Hepatocyte (in vitro differentiated cells): ENCODE measurements at regions not wholly inside any gene's neighbourhood (a gene's known extent, or its start where the extent isn't known, plus 50 kb on each side); places are given as distances from the start of the nearest gene placed in this dataset.
"Not testable (repeated sequence)": the region's sequence is repeated elsewhere in the genome, so short reads cannot be mapped to it uniquely, and the experiment has no call there.

Experiments
- CTCF ChIP-seq: fragments of 200-600 bp; sonication (generic); IDR thresholded peaks from 2 replicates; pipeline ENCODE4 v1.5.1; 2016; ENCODE audit warnings: antibody characterized with exemption, mild to moderate bottlenecking; ENCODE audit not compliant: poor library complexity
- EZH2 ChIP-seq: fragments of 200-600 bp; sonication (generic); IDR thresholded peaks from 2 replicates; pipeline ENCODE4 v1.6.1; 2016; ENCODE audit warnings: antibody characterized with exemption, mild to moderate bottlenecking, borderline replicate concordance

GRCh38 chr22:22189796-22190195 lies 54.8 kb upstream of the VPREB1 start:
- not testable (repeated sequence) for TF ChIP-seq CTCF, EZH2
